Tibial nerve (tissue), 4 donors: ENCODE measurements at regions not wholly inside any gene's neighbourhood (a gene's known extent, or its start where the extent isn't known, plus 50 kb on each side); places are given as distances from the start of the nearest gene placed in this dataset.

Source experiments
- EP300 ChIP-seq, 2 donors: sonication (generic); formaldehyde crosslinking; IDR thresholded peaks; one replicate each; pipeline ENCODE4 v1.6.1; 2017; ENCODE audit warnings: antibody characterized with exemption in 2 of 2, mild to moderate bottlenecking in 1 of 2
- POLR2A ChIP-seq, 2 donors: fragments of 450-650 bp; IDR thresholded peaks; one replicate each; pipeline ENCODE4 v1.6.1; 2017; ENCODE audit warnings: antibody characterized with exemption in 2 of 2, mild to moderate bottlenecking in 2 of 2, moderate library complexity in 2 of 2
- TF ChIP-seq, protein P1 (sequence below), 5 experiments: fragments of 200-600 bp in 3 of 5; fragments of 450-650 bp in 2 of 5; sonication (generic) in 3 of 5; IDR thresholded peaks; one replicate each; pipeline ENCODE4 v1.5.1; 2016 to 2019; ENCODE audit warnings: antibody characterized with exemption in 5 of 5, mild to moderate bottlenecking in 3 of 5, moderate library complexity in 2 of 5

DNA sequence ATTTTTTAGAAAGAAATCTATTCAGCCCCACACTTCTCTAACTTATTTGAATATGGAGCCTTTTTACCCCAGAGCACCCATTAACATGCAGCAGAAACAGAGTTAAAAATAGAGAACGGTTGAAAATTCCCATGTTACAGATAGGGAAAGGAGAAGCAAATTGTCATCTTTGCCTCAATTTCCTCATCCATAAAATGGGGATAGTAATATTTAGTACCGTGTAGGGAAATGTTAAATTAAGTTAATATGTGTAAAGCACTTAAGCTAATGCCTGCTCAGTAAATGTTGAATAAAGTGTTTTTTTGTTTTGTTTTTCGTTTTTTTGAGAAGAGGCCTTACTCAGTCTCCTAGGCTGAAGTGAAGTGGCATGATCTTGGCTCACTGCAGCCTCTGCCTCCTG lies 50.3 kb downstream of the NAV1 start:
- TF ChIP-seq, protein P1, sequence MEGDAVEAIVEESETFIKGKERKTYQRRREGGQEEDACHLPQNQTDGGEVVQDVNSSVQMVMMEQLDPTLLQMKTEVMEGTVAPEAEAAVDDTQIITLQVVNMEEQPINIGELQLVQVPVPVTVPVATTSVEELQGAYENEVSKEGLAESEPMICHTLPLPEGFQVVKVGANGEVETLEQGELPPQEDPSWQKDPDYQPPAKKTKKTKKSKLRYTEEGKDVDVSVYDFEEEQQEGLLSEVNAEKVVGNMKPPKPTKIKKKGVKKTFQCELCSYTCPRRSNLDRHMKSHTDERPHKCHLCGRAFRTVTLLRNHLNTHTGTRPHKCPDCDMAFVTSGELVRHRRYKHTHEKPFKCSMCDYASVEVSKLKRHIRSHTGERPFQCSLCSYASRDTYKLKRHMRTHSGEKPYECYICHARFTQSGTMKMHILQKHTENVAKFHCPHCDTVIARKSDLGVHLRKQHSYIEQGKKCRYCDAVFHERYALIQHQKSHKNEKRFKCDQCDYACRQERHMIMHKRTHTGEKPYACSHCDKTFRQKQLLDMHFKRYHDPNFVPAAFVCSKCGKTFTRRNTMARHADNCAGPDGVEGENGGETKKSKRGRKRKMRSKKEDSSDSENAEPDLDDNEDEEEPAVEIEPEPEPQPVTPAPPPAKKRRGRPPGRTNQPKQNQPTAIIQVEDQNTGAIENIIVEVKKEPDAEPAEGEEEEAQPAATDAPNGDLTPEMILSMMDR (IDR thresholded peaks at IDR 0.05): no peak
- TF ChIP-seq EP300 (IDR thresholded peaks at IDR 0.05) (no peak), POLR2A (IDR thresholded peaks at IDR 0.05) (no peak)
